ENCODE measurements at regions not wholly inside any gene's neighbourhood (a gene's known extent, or its start where the extent isn't known, plus 50 kb on each side); places are given as distances from the start of the nearest gene placed in this dataset.

DNA sequence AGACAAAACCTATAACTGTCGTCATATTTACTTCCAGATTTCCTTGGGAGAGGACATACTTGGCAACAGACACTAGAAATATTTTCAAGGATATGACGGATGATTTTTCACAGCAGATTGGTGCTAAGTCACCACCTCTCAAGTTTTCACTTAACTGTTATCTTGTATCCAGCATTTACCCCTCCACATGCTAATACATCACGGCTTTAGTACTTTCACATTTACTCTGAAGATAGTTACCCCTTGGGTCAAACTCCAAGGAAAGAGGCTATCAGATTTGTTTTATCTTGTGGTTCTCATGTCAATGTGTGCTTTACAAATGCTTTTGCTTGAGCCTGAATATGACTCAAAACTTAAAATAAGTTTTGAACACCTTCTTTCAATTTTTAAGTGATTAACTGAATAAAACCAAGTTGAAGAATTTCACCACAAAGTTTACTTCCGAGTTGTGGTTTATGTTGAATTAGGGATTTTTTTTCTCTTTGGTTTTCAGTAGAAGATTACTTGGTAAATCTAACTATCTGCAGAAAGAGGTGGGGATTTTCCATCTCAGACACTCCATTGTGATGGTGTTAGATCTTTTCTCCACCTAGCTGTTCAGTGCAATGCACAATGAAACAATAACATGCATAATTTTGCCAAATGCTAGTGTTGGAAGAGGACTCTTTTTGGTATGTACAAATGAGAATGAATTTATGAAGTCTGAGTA, 75.4 kb upstream of the FAT1 start:
- Histone ChIP-seq H3K14ac (ENCODE audit: insufficient read depth, low read length) (no peak overlapping the region), H2AK5ac (ENCODE audit: insufficient read length, low read length) (no peak overlapping the region)

More for the DNA sequence above, 75.4 kb upstream of the FAT1 start:
- Histone ChIP-seq H2BK15ac (ENCODE audit: low read depth, low read length) (no peak overlapping the region), H3K79me1 (ENCODE audit: insufficient read depth, low read depth, low read length, poor library complexity, severe bottlenecking) (no peaks in the 10 kb centered on the region), H3K56ac (ENCODE audit: insufficient read length, low read depth, low read length) (no peak overlapping the region), H4K91ac (ENCODE audit: insufficient read length, low read depth, low read length) (no peak overlapping the region), H3K9ac (ENCODE audit: extremely low read depth, insufficient read length, low read length) (no peak overlapping the region), H2BK20ac (ENCODE audit: low read depth, low read length, poor library complexity, severe bottlenecking) (no peak overlapping the region), H3K18ac (ENCODE audit: insufficient read length, low read depth, low read length) (no peak overlapping the region), H3K27me3 (ENCODE audit: insufficient read depth, low read length) (no peaks in the 10 kb centered on the region), H3K23ac (ENCODE audit: insufficient read length, low read depth, low read length) (no peak overlapping the region), H2BK12ac (ENCODE audit: insufficient read length, low read depth, low read length) (no peak overlapping the region), H3K9me3 (ENCODE audit: control insufficient read depth, low read depth, low read length) (no peaks in the 10 kb centered on the region), H3K4me1 (ENCODE audit: insufficient read depth, low read length) (no peaks in the 10 kb centered on the region), H3T11ph (ENCODE audit: low read length) (no peak overlapping the region), H3K4ac (ENCODE audit: low read depth, low read length) (no peak overlapping the region), H2BK120ac (ENCODE audit: low read depth, low read length, poor library complexity, severe bottlenecking) (no peak overlapping the region), H3K23me2 (ENCODE audit: insufficient read length, low read depth, low read length, poor library complexity, severe bottlenecking) (no peaks in the 10 kb centered on the region), H3K79me2 (ENCODE audit: insufficient read depth, low read length) (no peaks in the 10 kb centered on the region), H3K4me2 (ENCODE audit: insufficient read depth, insufficient read length, low read length) (no peak overlapping the region), H4K8ac (replicated peaks; ENCODE audit: insufficient read length, low read depth, low read length) (no peak overlapping the region), H2BK5ac (ENCODE audit: insufficient read length, low read length) (no peak overlapping the region), H3K27ac (ENCODE audit: insufficient read length, low read depth, low read length) (no peak overlapping the region), H2AFZ (ENCODE audit: low read length) (no peak overlapping the region), H4K5ac (ENCODE audit: insufficient read length, low read depth, low read length) (no peak overlapping the region), H4K20me1 (ENCODE audit: control insufficient read depth, insufficient read depth, insufficient read length) (no peaks in the 10 kb centered on the region)
- H3K36me3 Mint-ChIP-seq (ENCODE audit: insufficient read depth in 1 of 3, low read depth in 3 of 3) = no peaks in the 10 kb centered on the region
- WGBS (ENCODE audit: extremely low coverage, insufficient read length, low lambda C conversion rate) = no CpG with 5 or more reads among the region's 4 CpGs
- H3K27me3 Mint-ChIP-seq (ENCODE audit: low read depth) = no peaks in the 10 kb centered on the region; the same call in 1 of the 2 replicates
- no peak overlapping the region for H3K4me3 Mint-ChIP-seq
- no peak for DNase-seq
- no peak overlapping the region for H3K27ac Mint-ChIP-seq
- TF ChIP-seq CTCF (conservative IDR thresholded peaks at IDR 0.05) = no peak
- H3K4me1 Mint-ChIP-seq = peaks cover 4 to 10% of the 10 kb centered on the region in 2 experiments
- no peaks in the 10 kb centered on the region; a peak in 1 of 5 replicates for H3K9me3 Mint-ChIP-seq
